SU-DHL-6 (cell line): ENCODE measurements at regions not wholly inside any gene's neighbourhood (a gene's known extent, or its start where the extent isn't known, plus 50 kb on each side); places are given as distances from the start of the nearest gene placed in this dataset.

Experiments used
- H2AFZ ChIP-seq: fragments of 200-600 bp; sonication (generic); 2 replicates; pipeline ENCODE4 v1.6.1; 2014; ENCODE audit warnings: low read depth, mild to moderate bottlenecking, moderate library complexity, mixed read lengths, antibody characterized with exemption, low read length; ENCODE audit not compliant: severe bottlenecking
- H3F3A ChIP-seq: fragments of 200-600 bp; shearing (Covaris generic); 2 replicates; pipeline ENCODE4 v1.6.0; 2016; ENCODE audit warnings: antibody characterized with exemption, mild to moderate bottlenecking; ENCODE audit not compliant: insufficient read depth
- H3K27ac ChIP-seq: fragments of 200-600 bp; sonication (generic); 2 replicates; pipeline ENCODE4 v1.5.1; 2016; ENCODE audit warnings: low read depth, mild to moderate bottlenecking, low read length, moderate library complexity, mixed read lengths
- H3K27me3 ChIP-seq: fragments of 200-600 bp; sonication (generic), shearing (Covaris generic); 2 replicates; pipeline ENCODE4 v1.6.0; 2014; ENCODE audit warnings: mild to moderate bottlenecking, low read length
- H3K36me3 ChIP-seq: fragments of 200-600 bp; sonication (generic); 2 replicates; pipeline ENCODE4 v1.6.1; 2014; ENCODE audit warnings: mild to moderate bottlenecking, low read length, mixed read lengths
- H3K4me2 ChIP-seq: fragments of 300-600, 200-600 bp; shearing (Covaris generic), sonication (generic); 2 replicates; pipeline ENCODE4 v1.6.0; 2014; ENCODE audit warnings: low read length, low read depth, mild to moderate bottlenecking; ENCODE audit not compliant: poor library complexity, severe bottlenecking
- H3K4me3 ChIP-seq: fragments of 200-600 bp; sonication (generic); 2 replicates; pipeline ENCODE4 v1.5.1; 2014; ENCODE audit warnings: antibody characterized with exemption, low read length, mild to moderate bottlenecking, mixed read lengths; ENCODE audit not compliant: insufficient read depth, poor library complexity, severe bottlenecking
- H3K79me2 ChIP-seq: fragments of 200-600 bp; sonication (generic); 2 replicates; pipeline ENCODE4 v1.6.1; 2014; ENCODE audit warnings: mild to moderate bottlenecking, low read length, moderate library complexity; ENCODE audit not compliant: insufficient read depth
- H3K9ac ChIP-seq: fragments of 200-600 bp; sonication (generic); 2 replicates; pipeline ENCODE4 v1.7.0; 2014; ENCODE audit warnings: mild to moderate bottlenecking, low read length
- H3K9me2 ChIP-seq: fragments of 200-600 bp; sonication (generic); replicated peaks from 2 replicates; pipeline ENCODE4 v1.6.1; 2014; ENCODE audit warnings: low read length; ENCODE audit not compliant: insufficient read depth
- H3K9me3 ChIP-seq: fragments of 200-600 bp; sonication (generic); 2 replicates; pipeline ENCODE4 v1.6.1; 2014; ENCODE audit warnings: low read length, mixed read lengths; ENCODE audit not compliant: insufficient read depth
- H4K20me1 ChIP-seq: fragments of 200-600 bp; sonication (generic); 2 replicates; pipeline ENCODE4 v1.6.1; 2014; ENCODE audit warnings: low read depth, mild to moderate bottlenecking, antibody characterized with exemption, low read length, moderate library complexity, mixed read lengths
- EZH2phosphoT487 ChIP-seq: fragments of 200-600 bp; sonication (generic), shearing (Covaris generic); conservative IDR thresholded peaks from 2 replicates; pipeline ENCODE4 v1.6.1; 2018; ENCODE audit warnings: mild to moderate bottlenecking, antibody characterized with exemption, low read length, moderate library complexity, mixed read lengths
- TF ChIP-seq, protein P1 (sequence below): fragments of 200-600 bp; sonication (generic); IDR thresholded peaks from one replicate; pipeline ENCODE4 v1.5.1; 2017; ENCODE audit warnings: antibody characterized with exemption, mild to moderate bottlenecking, low read length, moderate library complexity; ENCODE audit not compliant: insufficient read depth, poor library complexity, severe bottlenecking

DNA sequence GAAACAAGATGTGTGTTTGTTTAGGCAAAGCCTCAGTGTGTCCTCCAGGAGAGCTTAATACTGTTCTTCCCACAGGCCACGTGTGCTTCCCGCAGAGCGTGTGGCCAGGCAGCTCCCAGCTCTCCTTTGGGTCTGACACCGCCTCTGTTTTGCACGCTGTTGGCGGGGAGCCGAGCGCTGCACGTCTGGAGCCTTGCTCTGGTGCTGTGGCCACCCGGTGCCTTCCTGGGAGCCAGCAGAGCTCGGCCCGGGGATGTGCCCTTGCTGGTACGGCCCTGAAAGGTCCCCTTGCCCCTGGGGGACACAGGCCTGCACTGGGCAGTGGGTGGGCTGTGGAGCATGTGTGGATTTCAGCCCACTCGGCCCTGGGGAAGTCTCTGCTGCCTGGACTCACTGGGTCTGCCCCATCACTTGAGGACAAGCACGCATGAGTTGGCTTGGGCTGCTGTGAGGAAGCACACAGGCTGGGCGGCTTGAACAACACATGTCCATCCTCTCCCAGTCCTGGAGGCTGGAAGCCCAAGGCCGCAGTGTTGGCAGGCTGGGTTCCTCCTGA lies 160.7 kb upstream of the HDAC4 start:
- Histone ChIP-seq H3F3A (no peaks in the 10 kb centered on the region), H4K20me1 (no peaks in the 10 kb centered on the region), H3K4me3 (no peak overlapping the region), H3K9me2 (no peaks in the 10 kb centered on the region), H3K9ac (no peak overlapping the region), H3K36me3 (no peaks in the 10 kb centered on the region), H3K79me2 (no peaks in the 10 kb centered on the region), H3K9me3 (no peaks in the 10 kb centered on the region), H2AFZ (no peak overlapping the region), H3K27ac (no peak overlapping the region), H3K27me3 (no peaks in the 10 kb centered on the region), H3K4me2 (no peak overlapping the region)
- TF ChIP-seq, protein P1, sequence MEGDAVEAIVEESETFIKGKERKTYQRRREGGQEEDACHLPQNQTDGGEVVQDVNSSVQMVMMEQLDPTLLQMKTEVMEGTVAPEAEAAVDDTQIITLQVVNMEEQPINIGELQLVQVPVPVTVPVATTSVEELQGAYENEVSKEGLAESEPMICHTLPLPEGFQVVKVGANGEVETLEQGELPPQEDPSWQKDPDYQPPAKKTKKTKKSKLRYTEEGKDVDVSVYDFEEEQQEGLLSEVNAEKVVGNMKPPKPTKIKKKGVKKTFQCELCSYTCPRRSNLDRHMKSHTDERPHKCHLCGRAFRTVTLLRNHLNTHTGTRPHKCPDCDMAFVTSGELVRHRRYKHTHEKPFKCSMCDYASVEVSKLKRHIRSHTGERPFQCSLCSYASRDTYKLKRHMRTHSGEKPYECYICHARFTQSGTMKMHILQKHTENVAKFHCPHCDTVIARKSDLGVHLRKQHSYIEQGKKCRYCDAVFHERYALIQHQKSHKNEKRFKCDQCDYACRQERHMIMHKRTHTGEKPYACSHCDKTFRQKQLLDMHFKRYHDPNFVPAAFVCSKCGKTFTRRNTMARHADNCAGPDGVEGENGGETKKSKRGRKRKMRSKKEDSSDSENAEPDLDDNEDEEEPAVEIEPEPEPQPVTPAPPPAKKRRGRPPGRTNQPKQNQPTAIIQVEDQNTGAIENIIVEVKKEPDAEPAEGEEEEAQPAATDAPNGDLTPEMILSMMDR, result no peak
- TF ChIP-seq EZH2phosphoT487, result no peak

DNA sequence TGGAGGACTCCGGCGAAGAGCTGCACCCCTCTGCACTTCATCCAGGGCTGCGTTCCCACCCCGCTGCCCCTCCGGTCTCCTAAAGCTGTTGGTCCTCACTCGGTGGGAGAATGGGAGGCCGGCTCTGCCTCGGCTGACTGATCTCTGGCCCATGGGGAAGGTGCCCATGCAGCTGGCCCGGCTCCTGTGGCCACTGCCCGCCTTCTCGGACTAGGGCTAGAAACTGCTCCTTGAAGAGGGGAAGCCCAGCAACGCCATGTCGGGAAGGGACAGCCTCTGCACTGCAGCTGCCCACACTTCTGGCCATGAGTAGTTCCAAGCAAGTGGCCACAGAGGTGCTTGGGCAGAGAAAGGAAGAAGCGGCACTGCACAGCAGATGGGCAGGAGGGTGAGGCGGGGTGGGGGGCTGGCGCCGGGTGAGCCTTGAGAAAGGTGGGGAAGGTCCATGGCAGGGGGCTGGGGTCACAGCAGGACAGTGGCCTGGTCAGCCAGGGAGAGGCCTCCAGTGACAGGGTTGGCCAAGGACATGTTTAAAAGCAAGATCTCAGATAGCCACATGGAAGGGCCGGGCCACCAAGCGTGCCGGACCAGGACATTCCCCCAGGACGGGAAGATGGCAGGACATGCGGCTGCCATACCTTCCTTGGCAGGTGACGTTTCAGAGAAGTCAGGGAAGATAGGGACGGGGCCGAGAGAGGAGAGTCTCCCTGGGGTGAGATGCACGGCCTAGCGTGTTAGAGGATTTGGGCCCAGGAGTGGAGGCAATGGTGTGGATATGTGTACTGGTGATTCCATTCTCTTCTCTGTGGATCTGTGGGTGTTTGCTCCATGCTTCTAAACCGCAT lies 158.8 kb upstream of the HDAC4 start:
- Histone ChIP-seq H3K27ac (no peak overlapping the region), H3K9me2 (no peaks in the 10 kb centered on the region), H3K9ac (no peak overlapping the region), H3K27me3 (no peaks in the 10 kb centered on the region), H3K9me3 (no peaks in the 10 kb centered on the region), H2AFZ (no peak overlapping the region), H3K79me2 (no peaks in the 10 kb centered on the region), H3F3A (no peaks in the 10 kb centered on the region), H4K20me1 (no peaks in the 10 kb centered on the region), H3K36me3 (no peaks in the 10 kb centered on the region), H3K4me3 (no peak overlapping the region), H3K4me2 (no peak overlapping the region)
- TF ChIP-seq, protein P1, result no peak
- no peak for TF ChIP-seq EZH2phosphoT487

DNA sequence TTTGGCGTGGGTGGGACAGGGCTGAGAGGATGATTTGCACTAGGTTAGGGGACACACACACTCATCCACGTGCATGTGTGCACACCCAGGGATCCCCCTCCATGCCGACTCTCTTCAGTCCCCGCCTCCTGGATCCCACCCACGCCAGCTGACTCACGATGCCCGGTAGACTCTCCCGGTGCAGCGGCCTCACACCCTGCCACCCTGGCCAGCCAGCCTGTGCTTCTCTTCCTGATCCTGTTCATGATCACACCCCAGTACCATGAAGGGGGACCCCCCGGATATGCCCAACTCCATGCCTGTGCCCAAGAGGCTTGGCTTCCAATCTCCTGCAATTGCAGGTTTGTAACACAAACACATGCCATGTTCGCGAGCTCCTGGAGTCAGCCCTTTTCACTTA lies 157.8 kb upstream of the HDAC4 start:
- H3K36me3 ChIP-seq, result no peaks in the 10 kb centered on the region
- H3K79me2 ChIP-seq, result no peaks in the 10 kb centered on the region
- H3K27me3 ChIP-seq, result no peaks in the 10 kb centered on the region
- H2AFZ ChIP-seq, result no peak overlapping the region
- H3K9me2 ChIP-seq, result no peaks in the 10 kb centered on the region
- H3F3A ChIP-seq, result no peaks in the 10 kb centered on the region
- H3K9ac ChIP-seq, result no peak overlapping the region
- H3K27ac ChIP-seq, result no peak overlapping the region
- H4K20me1 ChIP-seq, result no peaks in the 10 kb centered on the region
- H3K9me3 ChIP-seq, result no peaks in the 10 kb centered on the region
- no peak overlapping the region for H3K4me3 ChIP-seq
- TF ChIP-seq EZH2phosphoT487, result no peak
- TF ChIP-seq, protein P1, result no peak
- no peak overlapping the region for H3K4me2 ChIP-seq
